CD4-positive, CD25-positive, alpha-beta regulatory T cell (primary cell): ENCODE measurements at regions not wholly inside any gene's neighbourhood (a gene's known extent, or its start where the extent isn't known, plus 50 kb on each side); places are given as distances from the start of the nearest gene placed in this dataset.
"Not testable (repeated sequence)": the region's sequence is repeated elsewhere in the genome, so short reads cannot be mapped to it uniquely, and the experiment has no call there.

Source experiments
- ATAC-seq, 2 donors: fragments of 150-1000 bp; cut with Tn5 transposase; one replicate each; pipeline ENCODE4 v1.10.0; 2021; ENCODE audit warnings: low read depth in 2 of 2, moderate number of reproducible peaks in 2 of 2, moderate library complexity in 1 of 2
- DNase-seq, 3 donors: peaks; one replicate each; pipeline versions ENCODE4 v3.0.0 to v3.0.0-alpha.2; 2012 to 2022; ENCODE audit warnings: mixed read lengths in 1 of 3
- H3K27ac ChIP-seq: one replicate; pipeline ENCODE4 v1.7.0; 2013; ENCODE audit warnings: mild to moderate bottlenecking, low read length; ENCODE audit not compliant: insufficient read depth, poor library complexity, severe bottlenecking
- H3K27me3 ChIP-seq: one replicate; pipeline ENCODE4 v1.7.0; 2013; ENCODE audit warnings: low read length; ENCODE audit not compliant: control insufficient read depth, insufficient read depth
- H3K36me3 ChIP-seq: one replicate; pipeline ENCODE4 v1.7.0; 2013; ENCODE audit warnings: mild to moderate bottlenecking, low read length, moderate library complexity; ENCODE audit not compliant: control insufficient read depth, insufficient read depth
- H3K4me1 ChIP-seq: 2 replicates; pipeline ENCODE4 v1.7.0; 2013; ENCODE audit warnings: mild to moderate bottlenecking, low read length; ENCODE audit not compliant: insufficient read depth, control insufficient read depth, poor library complexity, severe bottlenecking
- H3K4me3 ChIP-seq: one replicate; pipeline ENCODE4 v1.7.0; 2013; ENCODE audit warnings: low read depth, mild to moderate bottlenecking, low read length, moderate library complexity
- H3K9me3 ChIP-seq, 2 experiments: 1 replicate in 1 of 2; 2 replicates in 1 of 2; pipeline ENCODE4 v1.7.0; 2013; ENCODE audit warnings: low read length in 2 of 2, mild to moderate bottlenecking in 1 of 2, moderate library complexity in 1 of 2; ENCODE audit not compliant: control insufficient read depth in 2 of 2
- H3K27ac Mint-ChIP-seq, 3 donors: one replicate each; pipeline ENCODE4 v1.8.0; 2020 to 2022; ENCODE audit warnings: mild to moderate bottlenecking in 3 of 3, mixed read lengths in 3 of 3, moderate library complexity in 2 of 3
- H3K27me3 Mint-ChIP-seq: one replicate; pipeline ENCODE4 v1.8.0; 2022; ENCODE audit warnings: mild to moderate bottlenecking, mixed read lengths
- H3K36me3 Mint-ChIP-seq: one replicate; pipeline ENCODE4 v1.8.0; 2020; ENCODE audit warnings: mixed read lengths
- H3K4me1 Mint-ChIP-seq, 4 donors: one replicate each; pipeline ENCODE4 v1.8.0; 2020 to 2022; ENCODE audit warnings: mixed read lengths in 4 of 4, mild to moderate bottlenecking in 1 of 4
- H3K4me3 Mint-ChIP-seq, 4 donors: one replicate each; pipeline ENCODE4 v1.8.0; 2020 to 2022; ENCODE audit warnings: mild to moderate bottlenecking in 4 of 4, mixed read lengths in 4 of 4, moderate library complexity in 3 of 4
- H3K9me3 Mint-ChIP-seq, 7 donors: one replicate each; pipeline ENCODE4 v1.8.0; 2020 to 2022; ENCODE audit warnings: mixed read lengths in 7 of 7, mild to moderate bottlenecking in 3 of 7, moderate library complexity in 2 of 7

DNA sequence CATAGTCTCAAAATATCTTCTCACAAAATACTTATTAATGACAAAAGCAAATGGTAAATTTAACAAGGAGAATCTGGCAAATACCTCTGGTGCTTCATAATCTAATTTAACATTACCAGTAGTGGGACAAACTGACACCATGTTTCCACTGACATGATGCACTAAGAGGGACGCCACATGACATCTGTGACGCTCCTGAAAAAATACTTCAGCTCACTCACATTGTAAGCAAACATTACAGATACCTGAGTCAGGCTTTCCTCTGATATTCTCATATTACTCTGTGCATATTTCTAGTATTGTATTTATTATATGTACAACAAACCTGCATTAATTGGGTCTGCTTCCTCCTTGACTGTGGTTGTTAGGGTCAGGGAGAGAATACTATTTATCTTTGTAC lies 56.7 kb upstream of the OSMR start:
- Histone ChIP-seq H3K4me1 (no peaks in the 10 kb centered on the region), H3K27ac (no peak overlapping the region), H3K36me3 (no peaks in the 10 kb centered on the region), H3K4me3 (no peak overlapping the region), H3K9me3 (no peaks in the 10 kb centered on the region), H3K27me3 (no peaks in the 10 kb centered on the region)
- Mint-ChIP-seq H3K27me3 (peaks cover 17% of the 10 kb centered on the region), H3K4me1 (no peaks in the 10 kb centered on the region), H3K36me3 (no peaks in the 10 kb centered on the region), H3K9me3 (peaks cover 0 to 10% (median 2%) of the 10 kb centered on the region in 7 donors), H3K4me3 (no peak overlapping the region), H3K27ac (no peak overlapping the region)
- ATAC-seq (no peak), DNase-seq (no peak)

DNA sequence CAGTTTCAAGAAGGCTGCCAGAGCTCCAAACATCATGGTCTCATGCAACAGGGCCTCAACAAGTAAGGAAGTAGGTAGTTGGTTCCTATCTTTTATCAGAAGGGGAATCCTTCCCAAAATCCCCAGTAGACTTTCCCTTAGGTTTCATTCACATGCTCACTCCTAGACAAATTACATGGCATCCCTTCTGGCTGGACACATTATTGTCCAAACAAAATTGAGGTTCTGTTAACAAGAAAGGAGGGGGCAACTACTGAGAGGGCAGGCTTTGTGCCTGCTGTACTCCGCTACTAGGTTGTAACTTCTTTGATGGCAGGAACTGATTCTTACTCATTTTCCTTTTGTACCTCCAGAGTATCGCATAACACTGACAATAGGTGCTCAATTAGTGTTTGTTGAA lies 56.0 kb upstream of the OSMR start:
- DNase-seq (no peak), ATAC-seq (no peak)
- Histone ChIP-seq H3K36me3 (no peaks in the 10 kb centered on the region), H3K4me1 (no peaks in the 10 kb centered on the region), H3K4me3 (no peak overlapping the region), H3K27ac (no peak overlapping the region), H3K27me3 (no peaks in the 10 kb centered on the region), H3K9me3 (no peaks in the 10 kb centered on the region)
- Mint-ChIP-seq H3K4me3 (no peak overlapping the region), H3K36me3 (no peaks in the 10 kb centered on the region), H3K27ac (no peak overlapping the region), H3K4me1 (no peaks in the 10 kb centered on the region), H3K27me3 (peaks cover 17% of the 10 kb centered on the region), H3K9me3 (peaks cover 0 to 10% (median 2%) of the 10 kb centered on the region in 7 donors)

DNA sequence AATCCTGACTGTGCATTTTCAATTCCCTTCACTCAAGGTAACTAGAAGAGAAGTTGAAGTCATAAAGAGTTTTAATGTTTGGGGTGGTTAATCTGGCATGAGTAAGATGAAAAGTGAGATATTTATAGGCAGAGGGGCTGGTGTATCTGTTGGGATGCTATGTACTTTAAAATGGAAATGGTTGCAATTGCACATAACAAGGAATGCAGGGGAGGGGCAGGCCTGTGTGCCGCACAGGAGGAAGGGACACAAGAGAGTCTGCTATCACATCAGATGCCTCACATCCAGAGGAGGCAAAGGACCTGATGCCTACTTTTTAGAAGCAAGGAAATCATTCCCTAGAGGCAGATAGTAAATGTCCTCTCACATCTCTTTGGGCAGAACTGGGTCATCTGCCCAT lies 55.5 kb upstream of the OSMR start:
- Histone ChIP-seq H3K4me3 (no peak overlapping the region), H3K27me3 (no peaks in the 10 kb centered on the region), H3K9me3 (no peaks in the 10 kb centered on the region), H3K36me3 (no peaks in the 10 kb centered on the region), H3K4me1 (no peaks in the 10 kb centered on the region), H3K27ac (no peak overlapping the region)
- Mint-ChIP-seq H3K4me3 (no peak overlapping the region), H3K4me1 (no peaks in the 10 kb centered on the region), H3K9me3 (peaks cover 0 to 10% (median 2%) of the 10 kb centered on the region in 7 donors), H3K36me3 (no peaks in the 10 kb centered on the region), H3K27ac (no peak overlapping the region), H3K27me3 (peaks cover 17% of the 10 kb centered on the region)
- no peak for ATAC-seq
- no peak for DNase-seq

DNA sequence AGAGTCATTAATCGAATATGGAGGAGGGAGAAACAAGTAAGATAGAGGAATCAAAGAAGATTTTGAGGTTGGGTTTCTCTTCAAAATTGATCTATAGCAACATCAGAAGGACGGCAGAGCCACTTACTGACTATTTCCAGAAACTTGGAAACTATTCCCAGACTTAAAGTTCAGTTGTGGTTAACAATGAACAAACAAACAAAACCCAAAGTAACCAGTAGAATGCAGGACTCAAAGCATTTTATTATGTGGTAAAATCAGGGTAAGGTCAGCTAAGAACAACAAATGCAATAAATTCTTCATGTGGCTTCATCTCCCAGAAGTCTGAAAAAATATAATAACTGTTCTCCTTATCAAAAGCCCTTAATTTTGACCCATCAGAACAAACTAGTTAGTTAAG lies 54.9 kb upstream of the OSMR start:
- peaks cover 13% of the 10 kb centered on the region for H3K27me3 Mint-ChIP-seq
- no peak overlapping the region for H3K4me3 ChIP-seq
- H3K27me3 ChIP-seq: no peaks in the 10 kb centered on the region
- no peak overlapping the region for H3K27ac Mint-ChIP-seq
- H3K27ac ChIP-seq: no peak overlapping the region
- DNase-seq (no peak), ATAC-seq (no peak)
- no peaks in the 10 kb centered on the region for H3K4me1 Mint-ChIP-seq
- H3K9me3 Mint-ChIP-seq: peaks cover 0 to 5% (median 2%) of the 10 kb centered on the region in 7 donors
- no peaks in the 10 kb centered on the region for H3K9me3 ChIP-seq
- no peaks in the 10 kb centered on the region for H3K36me3 ChIP-seq
- no peaks in the 10 kb centered on the region for H3K4me1 ChIP-seq
- H3K36me3 Mint-ChIP-seq: no peaks in the 10 kb centered on the region
- H3K4me3 Mint-ChIP-seq: no peak overlapping the region

DNA sequence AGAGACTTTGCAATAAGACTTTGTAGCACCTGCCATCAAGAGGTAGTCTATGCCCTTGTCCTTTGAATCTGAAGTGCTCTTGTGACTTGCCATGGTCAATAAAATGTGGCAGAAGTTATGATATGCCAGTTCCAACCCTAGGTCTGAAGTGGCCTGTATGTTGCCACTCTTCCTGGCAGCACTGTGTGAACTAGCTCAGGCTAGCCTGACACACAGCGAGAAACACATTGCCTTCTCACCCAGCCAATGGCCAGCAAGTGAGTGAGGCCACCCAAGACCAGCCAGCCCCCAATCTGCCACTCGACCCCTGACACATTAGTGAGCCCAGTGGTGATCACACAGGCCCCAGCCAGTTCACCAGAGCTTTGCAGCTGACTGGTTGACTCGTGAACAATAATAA lies 52.7 kb upstream of the OSMR start:
- H3K36me3 Mint-ChIP-seq: no peaks in the 10 kb centered on the region
- no peaks in the 10 kb centered on the region for H3K9me3 ChIP-seq
- peaks cover 0 to 3% (median 0%) of the 10 kb centered on the region in 7 donors for H3K9me3 Mint-ChIP-seq
- no peak overlapping the region for H3K4me3 Mint-ChIP-seq
- DNase-seq: no peak
- no peak overlapping the region for H3K27ac ChIP-seq
- no peak for ATAC-seq
- no peaks in the 10 kb centered on the region for H3K4me1 ChIP-seq
- H3K36me3 ChIP-seq: no peaks in the 10 kb centered on the region
- H3K4me1 Mint-ChIP-seq: no peaks in the 10 kb centered on the region
- H3K4me3 ChIP-seq: no peak overlapping the region
- peaks cover 17% of the 10 kb centered on the region for H3K27me3 Mint-ChIP-seq
- peaks cover 2% of the 10 kb centered on the region for H3K27me3 ChIP-seq
- no peak overlapping the region for H3K27ac Mint-ChIP-seq

DNA sequence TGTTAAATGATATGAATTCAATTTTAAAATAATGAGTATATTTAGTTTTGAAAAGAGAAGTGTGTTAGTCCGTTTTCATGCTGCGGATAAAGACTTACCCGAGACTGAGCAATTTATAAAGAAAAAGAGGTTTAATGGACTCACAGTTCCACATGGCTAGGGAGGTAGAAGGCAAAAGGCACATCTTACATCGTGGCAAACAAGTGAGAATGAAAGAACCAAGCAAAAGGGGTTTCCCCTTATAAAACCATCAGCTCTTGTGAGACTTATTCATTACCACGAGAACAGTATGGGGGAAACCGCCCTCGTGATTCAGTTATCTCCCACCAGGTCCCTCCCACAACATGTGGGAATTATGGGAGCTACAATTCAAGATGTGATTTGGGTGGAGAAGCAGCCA lies 51.8 kb upstream of the OSMR start:
- not testable (repeated sequence) for H3K4me1 ChIP-seq, H3K27ac Mint-ChIP-seq, H3K27me3 ChIP-seq, H3K9me3 ChIP-seq, DNase-seq, ATAC-seq, H3K9me3 Mint-ChIP-seq, H3K4me3 ChIP-seq, H3K36me3 Mint-ChIP-seq, H3K4me1 Mint-ChIP-seq, H3K36me3 ChIP-seq, H3K27ac ChIP-seq, H3K4me3 Mint-ChIP-seq
- H3K27me3 Mint-ChIP-seq: peaks cover 19% of the 10 kb centered on the region

DNA sequence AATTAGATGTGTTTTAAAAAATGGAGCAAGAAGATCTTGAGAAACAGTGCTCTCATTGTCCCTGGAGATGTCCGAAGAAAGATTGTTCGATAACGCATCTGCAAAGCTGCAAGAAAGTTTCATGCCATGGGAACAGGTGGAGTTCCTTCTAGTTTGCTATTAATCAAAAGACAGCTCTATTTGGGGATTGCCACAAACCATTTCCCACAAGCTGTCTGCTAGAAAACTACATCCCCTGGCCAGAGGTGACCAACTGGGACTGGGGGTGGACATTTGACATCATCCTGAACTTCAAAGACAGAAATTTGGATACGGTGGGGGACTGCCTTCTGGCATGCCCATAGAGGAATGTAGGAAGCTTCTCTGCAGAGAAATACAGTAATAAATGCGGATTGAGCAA lies 50.8 kb upstream of the OSMR start:
- Histone ChIP-seq H3K36me3 (no peaks in the 10 kb centered on the region), H3K4me1 (no peaks in the 10 kb centered on the region), H3K27ac (no peak overlapping the region), H3K27me3 (peaks cover 2% of the 10 kb centered on the region), H3K4me3 (no peak overlapping the region), H3K9me3 (no peaks in the 10 kb centered on the region)
- H3K27me3 Mint-ChIP-seq: peaks cover 19% of the 10 kb centered on the region
- no peaks in the 10 kb centered on the region for H3K4me1 Mint-ChIP-seq
- DNase-seq (no peak), ATAC-seq (no peak)
- peaks cover 0 to 3% (median 0%) of the 10 kb centered on the region in 7 donors for H3K9me3 Mint-ChIP-seq
- no peaks in the 10 kb centered on the region for H3K36me3 Mint-ChIP-seq
- no peak overlapping the region for H3K4me3 Mint-ChIP-seq
- no peak overlapping the region for H3K27ac Mint-ChIP-seq

DNA sequence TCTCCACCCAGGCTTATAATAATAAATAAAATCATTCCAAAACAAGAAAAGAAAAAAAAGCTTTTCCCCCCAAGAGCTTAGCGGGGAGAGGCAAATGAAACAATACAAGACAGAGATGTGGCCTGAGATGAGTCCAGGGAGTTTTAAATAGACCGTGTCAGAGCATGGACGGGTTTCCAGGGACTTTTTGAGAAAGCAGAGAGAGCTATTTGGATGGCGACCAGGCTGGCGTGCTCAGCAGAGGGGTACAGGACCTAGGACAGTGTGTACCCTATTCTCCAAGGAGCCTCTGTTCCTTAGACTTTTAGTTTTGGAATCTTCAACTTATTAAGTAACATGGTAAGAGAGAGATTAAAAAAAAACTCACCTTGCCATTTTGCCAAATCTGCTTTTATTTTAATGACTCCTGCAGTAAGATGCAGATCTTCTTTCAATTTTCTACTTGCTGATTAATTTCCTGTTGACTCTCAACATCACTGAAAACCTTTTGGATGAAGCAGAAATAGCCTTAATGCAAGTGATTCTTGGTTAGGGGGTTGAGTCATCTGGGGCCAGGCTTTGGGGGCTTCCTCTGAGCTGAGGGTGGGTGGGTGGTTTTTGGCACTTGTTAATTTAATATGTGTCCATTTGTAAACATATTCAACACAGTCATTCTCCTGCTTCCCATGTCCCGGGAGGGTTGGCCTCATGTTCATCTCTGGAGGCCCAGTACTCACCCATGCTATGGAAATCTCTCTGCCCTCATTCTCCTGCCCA lies 49.6 kb upstream of the OSMR start:
- no peak overlapping the region for H3K27ac ChIP-seq
- peaks cover 2% of the 10 kb centered on the region for H3K27me3 ChIP-seq
- H3K4me3 Mint-ChIP-seq: no peak overlapping the region
- no peak for DNase-seq
- no peak overlapping the region for H3K4me3 ChIP-seq
- no peaks in the 10 kb centered on the region for H3K36me3 ChIP-seq
- H3K36me3 Mint-ChIP-seq: no peaks in the 10 kb centered on the region
- H3K4me1 ChIP-seq: no peaks in the 10 kb centered on the region
- no peaks in the 10 kb centered on the region for H3K9me3 ChIP-seq
- H3K9me3 Mint-ChIP-seq: no peaks in the 10 kb centered on the region
- no peak for ATAC-seq
- no peaks in the 10 kb centered on the region for H3K4me1 Mint-ChIP-seq
- H3K27ac Mint-ChIP-seq: no peak overlapping the region
- H3K27me3 Mint-ChIP-seq: peaks cover 16% of the 10 kb centered on the region
